ENCODE measurements at regions not wholly inside any gene's neighbourhood (a gene's known extent, or its start where the extent isn't known, plus 50 kb on each side); places are given as distances from the start of the nearest gene placed in this dataset.
A peak's percentile ranks its signal among the peaks of the same experiment; 100 is the strongest.

DNA sequence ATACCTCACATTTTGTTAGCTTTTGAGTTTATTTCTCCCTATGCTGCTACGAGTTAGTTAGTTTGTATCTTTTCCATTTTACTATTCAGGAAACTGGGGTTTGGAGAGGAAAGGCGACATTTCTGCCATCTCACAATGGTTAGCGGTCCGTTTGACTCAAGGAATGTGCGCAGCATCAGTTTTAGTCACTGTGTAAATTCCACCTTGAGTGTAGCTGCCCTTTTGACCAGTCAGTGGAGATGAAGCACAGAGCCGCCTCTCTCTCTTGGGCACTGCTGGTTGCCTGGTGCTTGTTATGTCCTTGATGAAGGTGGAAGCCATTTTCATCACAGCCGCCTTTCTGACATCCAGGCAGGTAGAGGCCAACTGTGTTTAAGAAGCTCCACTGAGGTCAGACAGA is 185.5 kb downstream of the SCP2D1 start:
- no peak for DNase-seq (ENCODE audit: low read depth)

DNA sequence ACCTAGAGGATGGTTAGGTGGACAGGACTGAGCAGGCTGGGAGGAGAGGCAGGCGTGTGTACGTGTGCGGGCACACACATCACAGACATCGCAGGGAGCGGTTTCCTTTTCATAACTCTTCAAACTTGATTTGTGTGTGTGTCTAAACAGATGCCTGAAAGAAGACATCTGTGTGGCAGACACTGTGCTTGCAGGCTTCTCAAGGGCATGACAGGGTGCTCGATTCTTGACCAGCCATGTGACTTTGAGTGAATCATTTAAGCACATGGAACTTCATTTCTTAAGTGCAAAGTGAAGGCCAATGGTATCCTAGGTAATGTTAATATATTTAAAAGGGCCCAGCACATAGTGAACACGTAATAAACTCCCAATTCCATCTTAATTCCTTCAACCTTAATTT is 186.5 kb downstream of the SCP2D1 start:
- peak; percentile 24 for DNase-seq (ENCODE audit: low read depth)

- DNase-seq (ENCODE audit: low read depth) = no peak
Measured at GRCh38 chr20:19001177-19001576, 187.6 kb downstream of the SCP2D1 start.

- DNase-seq (ENCODE audit: low read depth) = no peak
Measured at GRCh38 chr20:19003366-19004336, 190.1 kb downstream of the SCP2D1 start.

DNA sequence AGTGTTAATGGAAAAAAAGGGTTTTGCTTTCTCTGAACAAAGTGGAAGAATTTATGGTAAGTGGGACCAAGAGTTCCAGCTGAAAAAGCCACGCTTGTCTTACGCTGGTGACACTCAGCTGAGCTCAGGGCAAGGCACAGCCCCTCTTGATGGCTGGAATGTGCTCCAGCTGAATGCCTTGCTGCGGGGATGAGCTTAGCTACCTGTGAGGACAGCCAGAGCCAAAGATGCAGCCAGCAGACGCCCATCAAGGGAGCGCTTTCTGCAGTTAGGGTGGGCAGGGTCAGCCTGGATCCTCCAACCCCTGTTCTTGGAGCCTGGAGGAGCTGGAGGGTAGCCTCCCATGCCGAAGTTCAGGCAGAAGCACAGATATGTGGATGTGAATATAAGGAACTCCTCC is 191.4 kb downstream of the SCP2D1 start:
- no peak for DNase-seq (ENCODE audit: low read depth)

- no peak for DNase-seq (ENCODE audit: low read depth)
Measured at GRCh38 chr20:19008497-19008896, 194.9 kb downstream of the SCP2D1 start.

GRCh38 chr20:19009081-19009688 is 195.6 kb downstream of the SCP2D1 start:
- DNase-seq (ENCODE audit: low read depth) = no peak

GRCh38 chr20:19012676-19013075 is 199.1 kb downstream of the SCP2D1 start:
- peak; percentile 51 for DNase-seq (ENCODE audit: low read depth)

DNA sequence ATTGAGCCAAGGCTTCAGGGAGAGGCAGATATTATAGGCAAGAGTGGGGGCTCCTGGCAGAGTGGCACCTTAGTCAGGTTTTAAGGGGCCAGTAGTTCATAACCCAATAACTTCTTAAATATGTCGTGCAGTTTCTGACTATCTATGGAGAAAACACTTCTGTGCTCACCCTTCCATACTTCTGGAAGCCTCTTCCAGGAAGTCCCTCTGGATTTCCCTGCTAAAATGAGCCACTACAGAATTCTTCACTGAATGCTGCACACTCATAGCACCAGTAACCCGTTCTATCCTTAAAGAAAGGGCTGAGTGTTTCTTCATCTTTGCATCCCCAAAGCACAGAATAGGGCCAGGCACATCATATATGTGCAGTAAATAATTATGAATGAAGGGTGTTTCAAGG is 198.5 kb upstream of the SLC24A3 start:
- no peak for DNase-seq (ENCODE audit: low read depth)

GRCh38 chr20:19015351-19016139 is 196.9 kb upstream of the SLC24A3 start:
- DNase-seq (ENCODE audit: low read depth) = no peak

GRCh38 chr20:19016140-19016497 is 196.3 kb upstream of the SLC24A3 start:
- DNase-seq (ENCODE audit: low read depth) = no peak

DNA sequence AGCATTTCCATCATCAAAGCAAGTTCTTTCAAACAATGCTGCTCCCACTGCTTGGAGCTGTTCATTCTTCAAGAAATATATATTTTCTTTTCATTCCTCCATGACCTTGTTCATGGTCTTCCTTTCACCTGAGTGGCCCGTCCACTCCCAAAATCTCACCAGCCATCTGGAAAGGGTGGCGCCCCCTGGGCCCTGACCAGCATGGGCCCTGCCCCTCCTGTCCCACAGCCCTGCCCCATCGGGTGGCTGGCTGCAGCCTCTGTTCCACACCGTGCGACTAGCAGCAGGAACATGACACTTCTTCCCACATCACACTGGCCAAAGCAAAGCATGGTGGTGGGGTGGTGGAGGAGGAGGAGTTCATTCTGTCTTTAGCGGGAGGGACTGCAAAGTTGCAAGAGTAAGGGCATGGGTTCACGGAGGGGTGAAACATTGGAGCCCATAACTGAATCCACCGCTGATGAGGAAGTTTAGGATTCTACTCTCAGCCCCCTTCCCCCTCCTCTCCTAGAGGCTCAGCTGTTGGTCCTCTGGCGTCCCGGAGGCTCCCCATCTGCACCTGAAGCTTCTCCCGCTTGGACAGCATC is 195.2 kb upstream of the SLC24A3 start:
- no peak for DNase-seq (ENCODE audit: low read depth)

DNA sequence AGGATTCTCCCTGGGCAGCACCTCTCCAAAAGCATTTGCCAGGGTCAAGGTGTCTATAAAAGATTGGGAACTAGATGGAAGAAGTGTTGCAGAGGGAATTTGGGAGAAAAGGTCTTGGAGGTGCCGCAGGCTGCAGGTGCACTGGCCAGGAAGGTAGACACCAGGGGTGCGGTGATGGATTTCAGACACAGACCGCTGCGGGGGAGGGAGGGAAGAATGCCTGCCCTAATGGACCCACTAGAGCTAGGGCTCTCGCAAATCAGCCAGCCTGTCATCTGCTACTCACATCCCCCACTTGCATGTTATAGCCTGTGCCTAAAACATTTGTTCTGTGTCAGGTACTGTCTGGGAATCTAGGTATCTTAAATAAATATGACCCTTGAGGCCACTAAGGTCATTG is 193.6 kb upstream of the SLC24A3 start:
- DNase-seq (ENCODE audit: low read depth) = no peak

DNA sequence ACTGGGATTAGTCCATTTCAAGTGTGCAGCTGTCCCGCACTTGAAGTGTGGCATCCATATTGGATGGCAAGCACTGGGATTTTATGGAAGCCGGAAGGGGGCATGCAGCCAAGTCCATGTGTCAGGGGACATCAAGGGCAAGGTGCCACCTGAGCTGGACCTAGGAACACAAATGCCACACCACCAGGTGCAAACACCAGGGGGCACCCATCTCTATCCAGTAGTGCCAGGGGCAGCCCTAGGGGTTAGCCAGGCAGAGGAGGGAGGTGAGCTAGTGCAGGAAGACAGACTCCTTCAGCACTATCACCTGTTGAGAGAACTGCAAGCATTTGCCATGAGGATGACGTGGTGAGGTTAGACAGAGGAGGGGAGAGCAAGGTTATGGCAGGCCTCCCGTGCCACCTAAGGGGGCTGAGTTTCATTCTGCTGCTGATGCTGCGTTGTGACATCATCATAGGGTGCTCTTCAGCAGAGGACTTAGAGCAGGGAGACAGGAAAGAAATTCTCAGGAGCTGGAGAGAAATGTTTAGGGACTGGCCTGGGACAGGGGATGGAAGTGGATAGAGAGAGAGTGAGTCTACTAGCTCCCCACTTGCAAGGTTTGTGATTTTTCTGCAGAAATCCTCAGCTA is 192.6 kb upstream of the SLC24A3 start:
- DNase-seq (ENCODE audit: low read depth) = no peak

GRCh38 chr20:19021406-19022117 is 190.9 kb upstream of the SLC24A3 start:
- DNase-seq (ENCODE audit: low read depth) = no peak

- no peak for DNase-seq (ENCODE audit: low read depth)
Measured at GRCh38 chr20:19022118-19022575, 190.3 kb upstream of the SLC24A3 start.

GRCh38 chr20:19022791-19023448 is 189.5 kb upstream of the SLC24A3 start:
- DNase-seq (ENCODE audit: low read depth) = no peak

- no peak for DNase-seq (ENCODE audit: low read depth)
Measured at GRCh38 chr20:19024296-19025035, 188.0 kb upstream of the SLC24A3 start.

DNA sequence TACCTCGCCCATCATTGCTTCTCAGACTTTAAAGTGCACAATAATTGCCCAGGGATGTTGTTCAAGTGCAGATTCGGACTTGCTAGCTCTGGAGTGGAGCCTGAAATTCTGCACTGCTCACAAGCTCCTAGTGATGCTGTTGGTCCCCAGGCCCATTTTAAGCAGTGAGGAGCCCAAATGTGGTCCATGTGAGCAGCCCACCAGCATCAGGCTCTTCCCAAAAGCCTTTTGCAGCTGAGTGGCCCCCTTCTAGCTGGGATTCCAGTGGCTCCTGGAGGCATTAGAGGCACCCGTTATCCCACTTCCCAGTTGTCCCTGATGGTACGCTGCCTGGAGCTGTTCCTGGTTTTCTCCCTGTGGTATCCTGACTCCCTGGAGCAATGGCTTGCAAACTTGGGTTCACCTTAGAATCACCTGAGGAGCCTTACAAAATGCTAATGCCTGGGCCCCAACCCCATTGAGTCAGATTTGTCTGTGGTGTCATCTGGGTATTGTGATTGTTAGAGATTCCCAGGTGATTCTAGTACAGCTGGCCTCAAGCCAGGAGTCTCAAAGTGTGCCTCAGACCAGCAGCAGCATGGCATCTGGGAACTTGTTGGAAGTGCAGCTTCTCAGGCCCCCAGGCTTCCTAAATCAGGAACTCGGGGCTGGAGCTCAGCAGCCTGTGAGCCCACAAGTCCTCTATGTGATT is 186.9 kb upstream of the SLC24A3 start:
- DNase-seq (ENCODE audit: low read depth) = no peak

All from RPMI7951 (cell line).